ENCODE measurements at regions not wholly inside any gene's neighbourhood (a gene's known extent, or its start where the extent isn't known, plus 50 kb on each side); places are given as distances from the start of the nearest gene placed in this dataset.

DNA sequence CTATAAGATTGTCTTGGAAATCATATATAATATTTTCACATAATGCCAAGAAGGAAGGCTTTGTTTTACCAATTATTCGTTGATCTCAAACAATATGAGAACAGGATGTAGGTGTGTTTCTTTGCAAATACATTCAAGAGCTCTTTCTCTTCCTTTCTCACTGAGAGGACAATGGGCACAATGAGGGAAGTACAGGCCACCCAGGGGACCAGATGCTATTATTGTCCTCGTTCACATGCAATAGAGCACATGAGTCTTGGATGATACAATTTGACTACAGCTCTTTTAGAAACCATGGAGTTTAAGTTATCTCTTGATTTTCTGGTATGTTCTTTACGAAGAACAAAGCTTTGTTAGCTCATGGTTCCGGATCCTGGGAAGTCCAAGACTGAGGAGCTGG, 323.7 kb upstream of the KLF6 start:
- no peak for DNase-seq (ENCODE audit: low spot score)

DNA sequence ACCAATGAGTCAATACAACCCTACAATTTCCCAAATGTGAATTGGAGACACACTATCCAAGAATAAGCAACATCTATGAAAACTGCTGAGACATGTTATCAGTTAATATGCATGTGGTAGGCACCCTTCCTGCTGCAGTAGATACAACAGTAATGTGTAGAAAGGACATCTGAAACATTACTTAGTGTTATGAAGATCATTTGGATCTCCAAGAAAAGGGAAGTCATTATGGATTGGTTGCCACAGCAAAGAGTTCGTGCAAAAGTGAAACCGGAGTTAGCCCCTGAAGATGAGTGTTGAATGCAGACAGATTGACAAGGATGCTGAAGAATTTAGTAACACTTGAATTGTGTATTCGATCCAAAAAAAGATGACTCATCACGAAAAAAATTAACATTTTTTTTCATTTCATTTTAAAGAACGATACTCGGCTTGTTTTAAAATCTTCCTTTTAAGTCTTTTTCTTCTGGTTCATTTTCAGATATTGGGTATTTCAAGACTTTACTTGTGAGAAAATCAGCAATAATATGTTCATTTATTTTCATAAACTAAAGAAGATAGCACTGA, 322.4 kb upstream of the KLF6 start:
- DNase-seq (ENCODE audit: low spot score) = no peak

DNA sequence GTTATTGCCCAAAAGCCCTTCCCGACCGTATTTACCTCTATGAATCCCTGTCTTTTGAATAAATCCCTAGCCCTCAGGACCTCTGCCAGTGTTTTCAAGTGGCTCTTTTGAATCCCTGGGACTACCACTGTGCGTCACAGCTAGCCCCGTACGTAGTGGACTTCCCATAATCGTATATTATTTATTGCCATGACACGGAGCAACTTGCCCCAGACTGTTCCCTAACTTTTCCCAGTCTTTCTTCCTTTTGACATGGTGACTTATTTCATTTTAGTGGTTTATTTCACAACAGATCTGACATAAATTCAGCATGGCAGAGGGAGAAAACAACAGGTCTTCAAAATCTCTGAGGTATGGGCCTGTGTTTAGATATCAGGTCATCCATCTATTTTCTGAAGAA, 318.6 kb upstream of the KLF6 start:
- DNase-seq (ENCODE audit: low spot score) = no peak

DNA sequence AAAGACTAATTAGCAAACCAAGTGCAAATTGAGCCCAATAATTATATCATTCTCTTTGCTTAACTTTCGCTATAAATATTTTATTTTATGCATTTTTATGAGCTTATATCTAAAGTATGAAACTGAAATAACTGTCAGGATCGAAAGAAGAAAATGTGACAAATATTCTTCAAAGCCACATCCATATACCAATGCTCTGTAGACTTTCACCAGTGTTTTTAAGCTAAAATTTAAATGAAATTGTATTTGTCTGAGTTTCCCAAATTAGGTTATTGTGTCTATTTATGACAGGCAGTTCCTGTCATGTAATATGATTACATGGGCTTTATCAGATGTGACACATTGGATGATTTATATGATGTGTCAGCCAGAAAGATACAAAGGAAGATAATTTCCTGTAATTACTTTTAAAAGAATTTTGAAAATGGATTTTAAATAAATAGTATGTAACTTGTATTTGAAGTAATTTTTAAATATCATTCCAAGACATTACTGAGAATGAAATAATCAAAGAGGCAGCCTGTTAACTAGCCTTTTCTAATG, 317.9 kb upstream of the KLF6 start:
- DNase-seq (ENCODE audit: low spot score) = no peak

DNA sequence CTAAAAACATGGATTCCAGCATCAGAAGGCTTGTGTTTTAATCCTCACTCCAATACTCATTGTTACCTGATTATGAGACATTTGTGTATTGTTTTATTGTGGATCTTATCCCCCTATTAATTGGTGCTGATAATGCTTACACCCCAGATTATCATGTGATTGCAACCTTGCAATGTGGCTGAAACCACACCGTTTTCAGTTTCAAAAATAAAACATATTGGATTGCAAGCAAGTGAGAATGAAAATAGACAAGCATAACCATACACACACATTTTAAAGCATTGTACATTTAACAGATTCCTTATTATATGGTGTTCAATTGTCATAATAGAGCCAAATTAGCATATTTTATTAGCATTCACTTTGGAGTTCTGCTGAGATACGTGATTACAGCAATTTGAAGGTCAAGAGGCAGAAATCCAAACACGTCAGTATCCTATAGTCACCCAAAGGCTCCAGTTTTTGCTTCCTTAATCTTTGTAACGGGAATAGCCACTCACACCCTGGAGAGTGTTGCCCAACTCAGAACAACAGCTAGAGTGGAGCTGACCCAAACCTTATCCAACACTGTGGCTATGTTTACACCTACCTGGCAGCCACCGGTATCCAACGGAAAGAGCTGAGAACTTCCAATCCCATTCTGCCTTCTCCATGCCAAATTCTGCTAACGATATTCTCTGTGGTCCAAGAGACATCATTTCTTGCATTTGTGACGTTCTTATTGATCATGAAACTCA, 317.1 kb upstream of the KLF6 start:
- DNase-seq (ENCODE audit: low spot score) = no peak

DNA sequence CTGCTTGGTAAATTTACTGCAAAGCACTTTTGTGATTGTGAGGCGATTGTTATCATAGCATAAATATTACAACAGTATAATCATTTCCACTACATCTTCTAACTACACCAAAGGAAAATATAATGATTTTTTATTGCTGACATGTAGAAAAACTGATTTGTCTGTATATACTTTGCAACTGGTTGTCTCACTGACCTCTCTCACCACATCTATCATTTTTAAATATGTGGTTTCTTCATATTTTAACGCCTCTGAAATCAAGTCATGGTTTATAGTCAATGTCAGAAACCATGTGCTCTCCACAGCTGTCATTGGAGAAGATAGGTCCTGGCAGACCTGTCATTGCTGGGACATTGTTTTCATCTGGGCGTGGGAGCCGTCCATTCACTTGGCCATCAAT, 315.4 kb upstream of the KLF6 start:
- DNase-seq (ENCODE audit: low spot score) = no peak

DNA sequence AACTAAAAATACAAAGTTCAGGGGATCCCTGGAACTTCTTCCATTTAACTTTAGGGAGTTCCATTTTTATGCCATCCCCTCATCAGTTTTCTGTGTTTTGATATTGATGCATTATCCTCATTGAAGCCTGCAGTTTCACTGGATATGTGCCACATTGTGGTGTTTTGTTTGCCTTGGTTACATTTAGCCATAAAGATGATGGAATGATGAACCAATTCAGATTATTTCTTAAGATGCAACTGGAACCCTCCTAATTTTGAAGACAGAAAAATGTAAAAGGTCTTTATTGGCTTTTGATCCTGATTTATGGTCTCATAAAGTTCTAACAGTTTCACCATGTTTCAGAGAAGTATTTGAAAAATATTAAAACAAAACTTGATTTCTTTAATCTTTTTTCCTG, 314.2 kb upstream of the KLF6 start:
- no peak for DNase-seq (ENCODE audit: low spot score)

DNA sequence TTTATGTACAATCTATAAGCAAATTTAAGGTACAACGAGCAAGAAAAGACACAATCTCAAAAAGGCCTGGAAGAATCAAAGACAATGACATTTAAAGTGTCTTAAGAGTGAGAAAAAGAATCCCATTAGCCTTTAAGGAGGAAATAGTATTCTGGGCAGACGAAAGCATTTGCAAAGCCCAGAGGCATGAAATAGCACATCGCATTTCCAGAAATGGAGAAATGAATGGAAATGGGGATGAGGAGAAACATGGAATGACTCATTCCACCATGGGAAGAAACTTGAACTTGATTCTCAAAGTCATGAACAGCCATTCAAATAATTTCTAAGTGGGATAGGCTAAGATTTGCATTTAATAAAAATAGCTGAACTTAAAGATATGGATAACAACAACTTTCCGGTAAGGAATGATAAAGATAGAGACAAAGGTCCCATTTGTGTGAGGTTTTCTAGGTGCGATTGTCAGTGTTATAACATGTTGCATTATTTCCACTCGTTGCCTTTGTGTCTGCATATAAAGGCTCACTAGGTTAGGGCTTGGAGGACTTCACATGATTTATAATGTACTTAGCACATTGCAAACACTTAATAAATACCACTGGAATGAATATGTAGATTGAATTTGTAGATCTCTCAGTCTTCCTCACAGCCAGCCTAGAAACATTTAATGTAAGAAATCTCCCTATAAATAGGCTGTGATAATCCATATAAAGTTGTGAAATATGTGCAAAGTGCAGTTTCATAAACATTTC, 310.3 kb upstream of the KLF6 start:
- DNase-seq (ENCODE audit: low spot score) = no peak

DNA sequence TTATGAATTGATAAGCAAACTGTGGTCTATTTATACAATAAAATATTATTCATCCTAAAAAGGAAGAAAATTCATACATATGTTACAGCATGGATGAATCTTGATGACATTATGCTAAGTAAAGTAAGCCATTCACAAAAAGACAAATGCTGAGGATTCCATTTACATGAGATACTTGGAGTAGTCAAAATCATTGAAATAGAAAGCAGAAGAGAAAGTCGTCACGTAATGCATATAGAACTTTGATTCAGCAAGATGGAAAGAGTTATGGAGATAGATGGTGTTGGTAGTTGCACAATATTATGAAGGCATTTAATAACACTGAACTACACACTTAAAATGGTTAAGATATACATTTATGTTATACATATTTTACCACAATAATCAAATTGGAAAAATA, 309.7 kb upstream of the KLF6 start:
- DNase-seq (ENCODE audit: low spot score) = no peak

DNA sequence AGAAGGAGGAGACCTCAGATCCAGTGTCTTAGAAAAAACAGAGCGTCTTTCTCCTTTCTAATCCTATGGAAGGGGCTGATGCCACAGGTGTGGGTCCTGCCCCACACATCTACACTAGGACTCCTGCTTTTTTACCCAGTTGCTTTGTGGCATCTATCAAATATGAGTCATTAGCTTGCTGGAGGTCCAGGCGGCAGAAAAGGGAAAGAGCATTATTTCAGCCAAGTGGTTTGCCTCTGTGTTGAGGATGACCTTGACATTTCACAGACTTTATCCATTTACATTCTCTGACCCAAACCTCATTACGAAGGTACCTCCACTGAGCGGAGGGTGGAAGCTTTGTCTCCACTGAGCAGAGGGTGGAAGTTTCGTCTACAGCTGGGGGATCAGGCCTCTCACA, 308.4 kb upstream of the KLF6 start:
- no peak for DNase-seq (ENCODE audit: low spot score)

DNA sequence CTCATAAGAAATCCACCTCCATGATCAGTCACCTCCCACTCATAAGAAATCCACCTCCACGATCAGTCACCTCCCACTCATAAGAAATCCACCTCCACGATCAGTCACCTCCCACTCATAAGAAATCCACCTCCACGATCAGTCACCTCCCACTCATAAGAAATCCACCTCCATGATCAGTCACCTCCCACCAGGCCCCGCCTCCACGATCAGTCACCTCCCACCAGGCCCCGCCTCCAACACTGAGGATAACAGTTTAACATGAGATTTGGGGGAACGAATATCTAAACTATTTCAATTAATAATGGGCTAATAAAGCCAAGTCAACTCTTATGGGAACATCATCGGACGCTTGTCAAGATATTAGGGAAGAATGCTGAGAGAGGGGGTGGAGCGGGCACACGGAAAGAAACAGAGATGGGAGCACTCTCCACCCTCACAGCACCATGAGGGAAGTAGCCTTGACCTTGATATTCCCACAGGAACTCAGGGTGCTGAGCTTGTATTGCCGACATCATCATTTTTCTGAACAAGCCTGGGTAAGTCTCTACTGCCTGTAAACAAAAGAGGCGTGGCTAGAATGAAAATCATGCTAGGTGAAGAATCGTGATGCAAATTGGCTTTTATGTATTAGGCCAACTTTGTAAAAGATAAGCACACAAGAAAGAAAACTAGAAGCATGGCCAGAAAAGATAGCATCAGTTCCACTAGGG, 303.5 kb upstream of the KLF6 start:
- DNase-seq (ENCODE audit: low spot score) = no peak

DNA sequence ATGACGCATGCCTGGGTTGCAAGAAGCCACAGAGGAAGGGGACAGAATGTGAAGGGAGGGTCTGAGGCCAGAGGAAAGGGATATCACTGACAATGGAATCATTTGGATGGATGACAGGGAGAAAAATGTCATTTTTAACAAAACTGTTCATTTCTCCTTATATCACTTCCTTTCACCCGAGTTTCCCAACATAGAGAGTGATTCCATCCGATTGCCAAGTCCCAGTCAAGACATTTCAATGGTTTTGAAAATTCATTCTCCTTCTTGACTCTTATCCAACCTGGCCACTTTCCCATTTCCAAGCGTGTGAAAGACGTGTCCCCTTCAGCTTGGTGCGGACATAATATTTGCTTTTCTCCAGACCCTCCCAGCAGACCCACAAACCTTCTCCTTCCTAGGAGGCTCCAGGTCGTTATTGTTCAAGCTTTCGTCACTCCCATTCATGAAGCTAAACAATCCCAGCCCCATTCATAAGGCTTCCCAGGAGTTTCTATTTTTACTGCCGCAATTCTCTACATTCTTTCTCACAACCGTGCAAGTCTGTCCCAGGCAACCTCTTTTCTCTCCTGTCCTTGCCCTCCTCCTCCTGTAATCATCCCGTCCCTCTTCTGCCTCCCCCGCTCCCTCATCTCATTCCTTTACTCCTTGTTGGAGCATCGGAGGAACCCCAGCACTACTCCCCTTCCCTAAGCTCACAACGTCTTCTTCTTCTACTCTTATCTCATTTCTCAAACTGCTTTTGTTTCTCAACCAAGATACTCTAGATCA, 301.3 kb upstream of the KLF6 start:
- no peak for DNase-seq (ENCODE audit: low spot score)

DNA sequence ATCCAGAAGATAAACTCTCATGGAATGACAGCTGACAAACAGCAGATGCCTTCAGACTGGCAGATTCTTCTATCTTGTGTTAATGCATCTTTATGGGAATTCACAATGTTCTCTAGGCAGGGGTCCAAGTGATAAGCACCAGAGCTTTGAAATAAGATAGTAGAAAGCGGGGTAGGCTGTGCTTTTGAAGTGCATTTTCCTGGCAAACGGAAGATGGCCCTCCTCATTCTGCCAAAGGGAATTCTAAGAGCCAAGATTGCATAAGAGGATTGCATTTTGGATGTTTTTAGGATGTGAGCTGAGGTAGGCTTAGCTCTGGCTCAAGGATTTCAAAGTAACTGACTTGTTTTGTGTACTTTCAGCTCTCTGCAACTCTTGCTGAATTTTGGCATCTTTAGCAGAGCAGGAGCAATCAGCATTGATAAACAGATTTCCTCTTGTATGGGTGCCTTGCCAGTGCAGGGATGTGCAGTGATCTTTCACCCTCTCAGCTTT, 298.5 kb upstream of the KLF6 start:
- DNase-seq (ENCODE audit: low spot score) = no peak

DNA sequence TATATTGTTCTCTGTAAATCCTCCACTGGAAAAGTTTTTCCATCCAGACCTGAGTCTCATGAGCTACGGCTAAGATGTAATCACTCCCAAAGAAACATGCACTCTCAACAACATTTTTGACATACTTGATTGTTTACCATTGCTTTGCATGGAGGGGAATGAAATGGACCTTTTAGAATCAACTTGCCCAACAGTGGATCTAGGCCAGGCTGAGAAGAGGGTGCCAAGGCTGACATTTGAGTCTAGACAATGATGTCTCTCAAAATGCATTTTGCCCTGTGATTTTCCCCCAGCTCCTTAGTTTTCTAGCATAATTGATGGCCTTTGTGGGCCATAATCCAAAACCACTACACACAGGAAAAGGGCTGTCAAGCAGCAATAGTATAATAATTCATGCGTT, 297.9 kb upstream of the KLF6 start:
- no peak for DNase-seq (ENCODE audit: low spot score)

DNA sequence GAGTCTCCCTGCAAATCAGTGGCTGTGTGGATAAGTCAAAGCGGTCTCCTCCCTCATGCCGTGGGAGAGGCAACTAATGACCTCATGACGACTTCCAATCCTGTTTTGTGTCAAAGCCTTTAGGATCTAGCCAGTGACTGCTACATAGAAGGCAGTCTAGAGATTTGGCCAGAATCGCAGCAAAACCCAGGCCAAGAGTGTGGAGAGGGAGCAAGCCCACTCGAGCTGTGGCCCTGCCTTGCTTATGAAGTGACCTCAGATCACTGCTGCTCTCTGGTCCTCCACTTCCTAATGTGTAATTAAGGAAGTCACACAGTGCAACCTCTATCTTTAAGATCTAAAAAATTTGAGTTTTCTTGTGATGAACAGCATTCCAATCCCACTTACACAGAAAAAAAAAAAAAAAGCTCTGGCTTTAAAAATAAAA, 296.7 kb upstream of the KLF6 start:
- no peak for DNase-seq (ENCODE audit: low spot score)

DNA sequence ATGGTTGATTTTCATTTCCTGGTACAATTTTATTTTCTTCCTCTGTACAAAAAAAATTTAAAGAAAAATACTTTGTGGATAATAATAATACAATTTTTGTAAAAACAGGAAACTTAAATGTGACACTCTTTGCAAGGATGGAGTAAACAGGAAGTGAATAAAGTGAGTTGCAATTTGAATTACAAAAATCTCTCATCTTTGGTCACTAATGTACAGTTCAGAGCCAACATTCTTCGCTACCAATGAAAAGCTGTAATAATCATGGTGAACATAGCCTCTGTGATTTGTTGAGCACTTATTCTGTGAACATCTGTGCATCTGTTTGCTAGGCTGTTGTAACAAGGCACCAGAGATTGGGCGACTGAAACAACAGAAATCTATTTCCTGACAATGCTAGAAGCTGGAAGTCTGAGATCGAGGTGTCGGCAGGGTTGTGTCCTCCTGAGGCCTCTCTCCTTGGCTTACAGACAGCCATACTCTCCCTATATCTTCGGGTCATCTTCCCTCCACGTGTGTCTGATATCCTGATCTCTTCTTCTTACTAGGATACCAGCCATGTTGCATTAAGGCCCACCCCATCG, 295.3 kb upstream of the KLF6 start:
- peak; percentile 30 for DNase-seq (ENCODE audit: low spot score)

DNA sequence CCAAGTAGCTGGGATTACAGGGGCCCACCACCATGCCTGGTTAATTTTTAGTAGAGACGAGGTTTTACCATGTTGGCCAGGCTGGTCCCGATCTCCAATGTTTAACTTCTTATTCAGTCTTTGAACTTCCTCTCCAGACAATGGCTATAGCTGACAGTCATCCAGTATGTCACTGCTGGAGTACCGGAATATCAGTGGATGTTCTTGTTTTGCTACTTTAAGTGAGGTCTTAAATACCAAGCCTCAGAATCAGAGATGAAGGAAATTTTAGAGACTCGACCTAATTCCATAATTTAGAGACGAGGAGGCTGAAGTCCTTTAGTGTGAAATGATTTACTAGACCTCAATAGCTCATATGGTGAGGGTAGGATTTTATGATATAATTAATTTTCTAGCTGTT, 294.8 kb upstream of the KLF6 start:
- no peak for DNase-seq (ENCODE audit: low spot score)

DNA sequence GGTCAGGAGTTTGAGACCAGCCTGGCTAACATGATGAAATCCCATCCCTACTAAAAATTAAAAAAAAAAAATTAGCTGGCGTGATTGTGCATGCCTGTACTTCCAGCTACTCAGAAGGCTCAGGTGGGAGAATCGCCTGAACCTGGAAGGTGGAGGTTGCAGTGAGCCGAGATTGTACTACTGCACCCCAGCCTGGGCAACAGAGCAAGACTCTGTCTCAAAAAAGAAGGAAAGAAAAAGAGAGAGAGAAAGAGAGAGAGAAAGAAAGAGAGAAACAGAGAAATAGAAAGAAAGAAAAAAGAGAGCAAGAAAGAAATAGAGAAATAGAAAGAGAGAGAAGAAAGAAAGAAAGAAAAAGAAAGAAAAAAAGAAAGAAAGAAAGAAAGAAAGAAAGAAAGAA, 292.8 kb upstream of the KLF6 start:
- no peak for DNase-seq (ENCODE audit: low spot score)

DNA sequence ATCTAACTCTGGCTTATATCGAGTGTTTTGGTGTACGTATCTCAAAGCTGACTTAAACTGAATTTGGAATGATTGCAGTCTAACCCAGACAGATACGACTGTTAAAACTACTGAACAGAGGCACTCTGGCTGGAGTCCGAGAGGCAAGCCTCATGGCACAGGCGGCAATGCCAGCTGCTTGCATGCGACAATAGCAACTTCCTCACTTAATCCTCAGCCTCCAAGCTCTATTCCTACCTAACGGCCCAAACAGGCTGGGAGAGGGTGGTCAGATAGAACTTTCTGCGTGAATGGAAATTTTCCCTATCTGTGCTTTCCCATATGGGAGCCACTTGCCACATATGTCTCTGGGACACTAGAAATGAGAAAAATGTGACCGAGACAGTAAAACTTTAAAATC, 292.0 kb upstream of the KLF6 start:
- DNase-seq (ENCODE audit: low spot score) = no peak

DNA sequence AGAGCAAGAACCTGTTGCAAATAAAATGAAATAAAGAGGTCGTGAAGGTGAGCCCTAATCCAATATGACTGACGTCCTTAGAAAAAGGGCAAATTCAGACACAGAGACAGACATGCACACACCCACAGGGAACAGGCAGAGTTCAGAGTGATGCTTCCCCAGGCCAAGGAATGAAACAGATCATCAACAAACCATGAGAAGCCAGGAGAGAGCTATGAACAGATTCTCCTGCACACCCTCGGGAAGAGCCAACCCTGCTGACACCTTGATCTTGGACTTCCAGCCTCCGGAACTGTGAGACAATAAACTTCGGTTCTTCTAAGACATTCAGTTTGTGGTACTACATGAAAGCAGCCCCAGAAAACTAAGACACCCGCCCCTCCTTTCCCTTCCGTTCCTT, 290.4 kb upstream of the KLF6 start:
- DNase-seq (ENCODE audit: low spot score) = no peak

Data from CD4-positive, alpha-beta T cell treated with Interleukin-6 at 100 ng/mL for 8 hours (primary cell).